ENCODE measurements at regions not wholly inside any gene's neighbourhood (a gene's known extent, or its start where the extent isn't known, plus 50 kb on each side); places are given as distances from the start of the nearest gene placed in this dataset.
"Not testable (repeated sequence)": the region's sequence is repeated elsewhere in the genome, so short reads cannot be mapped to it uniquely, and the experiment has no call there.

GRCh38 chr6:118372413-118372812 is 175.7 kb upstream of the PLN start:
- no peak for ATAC-seq
- TF ChIP-seq ZC3H10 (CRISPR knock-in tag; IDR thresholded peaks at IDR 0.05) (no peak), OSR1 (CRISPR knock-in tag; IDR thresholded peaks at IDR 0.05) (no peak), SNAI2 (CRISPR knock-in tag; IDR thresholded peaks at IDR 0.05) (peak; percentile 69; the same call in 1 of the 2 replicates), CREB5 (CRISPR knock-in tag; IDR thresholded peaks at IDR 0.05; ENCODE audit: low read depth) (0 out of 2 replicates have a peak, but pooled peaks have one; percentile 20), ISL1 (CRISPR knock-in tag; IDR thresholded peaks at IDR 0.05) (peak; percentile 75), TCF4 (CRISPR knock-in tag; IDR thresholded peaks at IDR 0.05; ENCODE audit: borderline replicate concordance) (peak; percentile 52; the same call in 1 of the 2 replicates), TSHZ2 (CRISPR knock-in tag; IDR thresholded peaks at IDR 0.05) (0 out of 2 replicates have a peak, but pooled peaks have one; percentile 52)

- TF ChIP-seq PATZ1 (CRISPR knock-in tag; IDR thresholded peaks at IDR 0.05; ENCODE audit: borderline replicate concordance): no peak
- no peak for TF ChIP-seq SNAI2 (CRISPR knock-in tag; IDR thresholded peaks at IDR 0.05)
- no peak for TF ChIP-seq POU6F1 (CRISPR knock-in tag; IDR thresholded peaks at IDR 0.05; ENCODE audit: borderline replicate concordance, low read depth)
- no peak for TF ChIP-seq TCF4 (CRISPR knock-in tag; IDR thresholded peaks at IDR 0.05; ENCODE audit: borderline replicate concordance)
- TF ChIP-seq OSR1 (CRISPR knock-in tag; IDR thresholded peaks at IDR 0.05): no peak
- TF ChIP-seq ESRRG (CRISPR knock-in tag; IDR thresholded peaks at IDR 0.05): no peak
- no peak for TF ChIP-seq TOX (CRISPR knock-in tag; IDR thresholded peaks at IDR 0.05; ENCODE audit: borderline replicate concordance)
- no peak for TF ChIP-seq ZNF565 (CRISPR knock-in tag; conservative IDR thresholded peaks at IDR 0.05; ENCODE audit: low read depth)
- no peak for TF ChIP-seq GLIS3 (CRISPR knock-in tag; IDR thresholded peaks at IDR 0.05)
- TF ChIP-seq BACH2 (CRISPR knock-in tag; IDR thresholded peaks at IDR 0.05; ENCODE audit: borderline replicate concordance): no peak
- no peak for ATAC-seq
Measured at GRCh38 chr6:118377711-118378414, 170.2 kb upstream of the PLN start.

GRCh38 chr6:118380620-118381019 is 167.5 kb upstream of the PLN start:
- ATAC-seq: not testable (repeated sequence)

- no peak for TF ChIP-seq ARNTL (CRISPR knock-in tag; IDR thresholded peaks at IDR 0.05; ENCODE audit: borderline replicate concordance, low read depth)
- no peak for TF ChIP-seq TSHZ2 (CRISPR knock-in tag; IDR thresholded peaks at IDR 0.05)
- ATAC-seq: no peak
Measured at GRCh38 chr6:118382126-118382525, 166.0 kb upstream of the PLN start.
